CD1c-positive myeloid dendritic cell (primary cell): ENCODE measurements at regions not wholly inside any gene's neighbourhood (a gene's known extent, or its start where the extent isn't known, plus 50 kb on each side); places are given as distances from the start of the nearest gene placed in this dataset.
A peak's percentile ranks its signal among the peaks of the same experiment; 100 is the strongest.
"Not testable (repeated sequence)": the region's sequence is repeated elsewhere in the genome, so short reads cannot be mapped to it uniquely, and the experiment has no call there.

ENCODE experiments used
- DNase-seq: peaks from one replicate; pipeline ENCODE4 v3.0.0-alpha.2; 2016; ENCODE audit errors: extremely low spot score

DNA sequence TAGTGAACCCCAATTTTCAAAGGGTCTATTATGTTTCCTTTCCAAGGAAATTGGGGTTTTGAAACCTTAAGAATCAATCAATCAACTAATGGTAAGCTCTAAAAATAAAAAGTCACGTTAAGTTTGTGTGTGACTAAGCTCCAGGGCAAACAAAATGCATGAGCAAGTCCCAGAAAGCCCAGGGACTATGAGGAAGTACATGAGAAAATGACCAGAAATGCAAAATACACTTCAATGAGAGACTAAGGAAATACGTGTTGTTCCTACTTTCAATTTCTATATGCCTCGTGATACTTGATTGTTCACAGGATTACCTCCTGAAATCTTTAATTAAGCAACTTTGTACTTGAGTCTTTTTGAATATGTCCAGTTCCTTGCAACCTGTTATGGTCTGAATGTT is 684.4 kb upstream of the SYT4 start:
- DNase-seq = peak; percentile 2

- no peak for DNase-seq
Observed at GRCh38 chr18:43964666-43965065, 687.4 kb upstream of the SYT4 start.

GRCh38 chr18:43965691-43966090 is 688.4 kb upstream of the SYT4 start:
- no peak for DNase-seq

DNA sequence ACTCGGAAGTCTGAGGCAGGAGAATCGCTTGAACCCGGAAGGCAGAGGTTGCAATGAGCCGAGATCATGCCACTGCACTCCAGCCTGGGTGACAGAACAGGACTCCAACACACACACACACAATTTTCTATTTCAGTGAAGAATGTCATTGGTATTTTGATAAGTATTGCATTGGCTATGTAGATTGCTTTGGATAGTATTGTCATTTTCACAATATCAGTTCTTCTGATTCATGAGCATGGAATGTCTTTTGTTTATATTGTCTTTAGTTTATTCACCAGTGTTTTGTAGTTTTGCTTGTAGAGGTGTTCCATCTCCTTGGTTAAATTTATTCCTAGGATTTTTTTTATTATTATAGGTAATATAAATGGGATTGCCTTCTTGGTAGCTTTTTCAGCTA is 693.4 kb upstream of the SYT4 start:
- DNase-seq = no peak

DNA sequence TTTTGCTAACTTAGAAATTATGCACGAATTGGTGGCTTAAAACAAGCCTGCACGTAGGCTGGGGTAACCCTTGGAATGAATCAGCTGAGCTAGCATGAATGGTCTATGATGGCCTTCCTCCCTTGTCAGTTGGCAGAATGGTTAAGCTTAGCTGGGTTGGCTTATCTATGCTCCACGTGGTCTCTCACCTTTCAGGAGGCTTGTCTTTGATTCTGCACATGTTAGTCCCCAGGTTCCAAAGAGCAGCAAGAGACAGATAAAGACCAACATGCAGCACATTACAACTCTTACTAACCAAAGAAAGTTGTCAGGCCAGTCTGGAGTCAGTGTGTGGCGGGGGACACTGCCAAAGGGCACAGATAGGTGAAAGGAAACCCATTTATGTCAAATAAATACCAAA is 700.9 kb upstream of the SYT4 start:
- no peak for DNase-seq

- DNase-seq = no peak
Observed at GRCh38 chr18:43982582-43982981, 698.1 kb upstream of the SETBP1 start.

DNA sequence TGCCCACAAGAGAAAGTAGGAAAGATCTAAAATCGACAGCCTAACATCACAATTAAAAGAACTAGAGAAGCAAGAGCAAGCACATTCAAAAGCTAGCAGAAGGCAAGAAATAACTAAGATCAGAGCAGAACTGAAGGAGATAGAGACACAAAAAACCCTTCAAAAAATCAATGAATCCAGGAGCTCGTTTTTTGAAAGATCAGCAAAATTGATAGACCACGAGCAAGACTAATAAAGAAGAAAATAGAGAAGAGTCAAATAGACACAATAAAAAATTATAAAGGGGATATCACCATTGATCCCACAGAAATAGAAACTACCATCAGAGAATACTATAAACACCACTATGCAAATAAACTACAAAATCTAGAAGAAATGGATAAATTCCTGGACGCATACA is 693.6 kb upstream of the SETBP1 start:
- not testable (repeated sequence) for DNase-seq

DNA sequence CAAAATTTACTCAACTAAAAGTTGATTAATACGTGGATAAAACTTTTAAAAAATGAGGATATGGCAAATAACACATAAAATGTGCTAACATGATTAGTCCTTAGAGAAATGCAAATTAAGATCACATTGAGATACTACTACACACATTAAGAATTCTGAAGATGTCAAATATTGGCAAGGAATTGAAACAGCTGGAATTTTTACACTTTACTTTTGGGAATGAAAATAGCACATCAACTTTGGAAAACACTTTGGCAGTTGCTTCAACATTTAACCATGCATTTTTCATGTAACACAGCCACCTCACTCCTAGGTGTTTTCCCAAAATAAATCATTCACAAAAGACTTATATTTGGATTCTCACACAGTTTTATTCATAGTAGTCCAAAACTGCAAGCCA is 687.9 kb upstream of the SETBP1 start:
- no peak for DNase-seq

DNA sequence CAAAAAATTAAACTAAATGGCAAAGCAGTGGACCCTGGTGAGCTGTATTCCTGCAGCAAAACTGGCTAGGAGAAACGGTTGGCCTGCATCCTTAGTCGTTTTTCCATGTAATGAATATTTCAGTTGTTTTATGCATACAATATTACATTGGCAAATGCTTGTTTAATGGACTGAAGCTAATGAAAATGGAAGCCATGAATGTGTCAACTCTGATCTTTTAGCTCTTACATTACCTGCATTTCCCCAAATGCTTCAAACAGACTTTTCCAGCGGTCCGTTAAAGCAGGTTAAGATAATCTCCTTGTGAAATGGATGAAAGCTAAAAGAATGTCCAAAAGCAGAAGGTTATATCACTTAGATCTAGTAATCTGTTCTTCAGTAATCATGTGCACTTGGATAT is 686.3 kb upstream of the SETBP1 start:
- no peak for DNase-seq

DNA sequence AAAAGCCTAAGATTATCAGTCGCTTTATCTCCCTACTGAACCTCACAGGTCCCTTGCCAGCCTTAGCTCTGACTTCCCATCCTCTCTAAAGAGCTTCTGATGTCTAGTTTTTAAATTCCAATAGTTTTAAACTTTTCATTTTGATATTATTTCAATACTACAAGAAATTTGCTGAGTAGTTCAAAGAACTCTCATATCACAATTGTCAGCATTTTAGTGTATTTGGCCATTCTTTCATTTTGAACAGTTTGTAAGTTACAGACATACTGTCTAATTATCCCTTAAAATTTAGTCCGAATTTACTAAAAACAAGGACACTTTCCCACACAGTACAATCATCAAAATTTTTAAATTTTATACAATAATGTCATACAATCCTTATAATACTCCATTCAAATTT is 666.8 kb upstream of the SETBP1 start:
- no peak for DNase-seq

- no peak for DNase-seq
Observed at GRCh38 chr18:44025421-44025820, 655.3 kb upstream of the SETBP1 start.

DNA sequence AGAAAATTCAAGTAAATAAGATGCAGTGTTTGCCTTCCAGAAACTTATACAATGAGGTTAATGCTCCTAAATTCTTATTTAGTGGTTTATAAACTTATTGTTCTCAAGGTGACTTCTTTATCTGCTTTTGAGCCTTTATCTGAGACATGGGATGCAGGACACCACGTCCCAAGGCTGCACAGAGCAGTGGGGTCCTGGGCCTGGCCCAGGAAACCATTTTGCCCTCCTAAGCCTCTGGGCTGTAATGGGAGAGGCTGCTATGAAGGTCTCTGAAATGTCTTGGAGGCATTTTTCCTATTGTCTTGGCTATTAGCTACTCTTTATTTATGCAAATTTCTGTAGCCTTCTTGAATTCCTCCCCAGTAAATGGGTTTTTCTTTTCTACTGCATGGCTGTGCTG is 652.6 kb upstream of the SETBP1 start:
- DNase-seq = no peak

DNA sequence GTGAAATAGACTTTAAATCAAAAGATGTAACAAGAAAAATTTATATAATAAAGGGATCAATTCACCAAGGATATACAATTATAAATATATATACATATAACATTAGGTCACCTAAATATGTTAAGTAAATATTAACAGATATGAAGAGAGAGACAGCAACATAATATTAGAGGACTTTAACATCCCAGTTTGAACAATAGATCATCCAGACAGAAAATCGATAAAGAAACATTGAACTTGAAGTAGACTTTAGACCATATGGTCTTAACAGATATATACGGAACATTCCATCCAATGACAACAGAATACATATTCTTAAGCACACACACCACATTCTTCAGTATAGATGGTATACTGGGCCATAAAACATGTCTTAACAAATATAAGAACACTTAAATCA is 649.6 kb upstream of the SETBP1 start:
- DNase-seq = no peak

- DNase-seq = no peak
Observed at GRCh38 chr18:44033144-44033701, 647.5 kb upstream of the SETBP1 start.

DNA sequence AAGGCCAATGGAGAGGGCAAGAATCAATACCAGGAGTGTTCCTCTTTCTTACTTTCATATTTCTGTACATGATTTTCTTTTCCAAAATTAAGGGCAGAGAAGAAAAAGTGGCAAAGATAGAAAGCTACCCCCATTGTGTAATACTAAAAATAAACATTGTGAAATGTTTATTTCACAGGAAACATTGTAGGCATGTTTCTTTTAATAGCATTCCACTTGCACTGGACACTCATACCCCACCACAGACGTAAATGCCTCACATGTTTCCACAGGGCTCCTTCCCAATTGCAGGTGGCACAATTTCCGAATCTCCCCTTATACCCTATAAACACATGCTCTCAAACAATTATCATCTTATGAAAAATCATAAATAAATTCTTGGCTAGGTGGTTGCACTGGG is 645.1 kb upstream of the SETBP1 start:
- no peak for DNase-seq

DNA sequence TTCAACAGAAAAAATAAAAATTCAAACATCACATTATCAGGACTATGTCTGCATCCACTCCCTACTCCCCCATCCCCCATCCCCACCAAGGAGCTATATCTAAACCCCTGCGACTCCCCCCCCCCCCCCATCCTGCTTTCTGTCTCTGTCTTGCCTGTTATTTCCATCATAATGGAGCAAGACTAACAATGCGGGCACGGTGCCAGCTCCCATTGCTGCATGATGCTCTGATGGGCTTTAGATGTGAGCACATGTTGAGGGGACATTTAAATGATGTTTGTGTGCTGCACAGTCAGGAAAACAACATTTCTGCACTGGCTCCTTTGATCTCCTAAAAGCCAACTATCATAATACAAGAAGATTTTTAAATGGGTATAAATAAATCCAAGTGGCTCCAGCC is 644.2 kb upstream of the SETBP1 start:
- DNase-seq = no peak

DNA sequence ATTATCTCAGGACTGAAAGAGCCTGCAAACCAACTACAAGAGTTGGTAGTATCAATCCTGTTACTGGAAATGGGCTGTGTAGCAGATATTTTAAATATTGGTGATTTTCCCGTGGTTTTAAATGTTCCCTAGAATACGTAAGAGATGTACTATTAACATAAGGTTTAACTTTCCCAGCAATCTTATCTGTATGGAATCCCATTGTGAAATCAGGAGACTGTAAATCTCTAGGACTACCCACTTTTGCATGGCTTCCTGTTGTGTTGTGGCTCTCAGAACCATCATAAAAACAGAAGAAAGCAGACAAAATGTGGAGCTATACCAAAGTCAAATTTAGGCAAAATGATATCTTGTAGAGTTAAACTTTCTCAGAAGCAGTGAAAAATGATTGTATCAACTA is 641.5 kb upstream of the SETBP1 start:
- DNase-seq = no peak

GRCh38 chr18:44039826-44040225 is 640.9 kb upstream of the SETBP1 start:
- DNase-seq = no peak

DNA sequence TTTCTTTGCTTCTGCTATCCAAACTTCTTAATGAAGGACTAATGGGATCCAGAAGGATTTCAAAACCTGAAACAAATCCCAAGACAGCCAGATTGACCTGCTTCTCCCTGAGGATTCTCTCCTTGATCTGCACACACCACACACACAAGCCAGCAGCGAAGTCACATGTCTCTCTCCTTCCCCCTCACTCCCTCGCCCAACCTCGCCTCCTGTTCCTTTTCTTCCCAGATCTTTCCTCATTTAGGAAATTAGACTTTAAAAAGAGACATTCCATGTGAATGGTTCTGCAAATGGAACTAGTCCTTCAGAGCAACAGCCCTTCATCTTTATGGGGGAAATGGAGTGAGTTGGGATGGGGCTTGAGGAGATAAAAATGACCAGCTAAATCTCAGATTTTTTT is 639.1 kb upstream of the SETBP1 start:
- no peak for DNase-seq

DNA sequence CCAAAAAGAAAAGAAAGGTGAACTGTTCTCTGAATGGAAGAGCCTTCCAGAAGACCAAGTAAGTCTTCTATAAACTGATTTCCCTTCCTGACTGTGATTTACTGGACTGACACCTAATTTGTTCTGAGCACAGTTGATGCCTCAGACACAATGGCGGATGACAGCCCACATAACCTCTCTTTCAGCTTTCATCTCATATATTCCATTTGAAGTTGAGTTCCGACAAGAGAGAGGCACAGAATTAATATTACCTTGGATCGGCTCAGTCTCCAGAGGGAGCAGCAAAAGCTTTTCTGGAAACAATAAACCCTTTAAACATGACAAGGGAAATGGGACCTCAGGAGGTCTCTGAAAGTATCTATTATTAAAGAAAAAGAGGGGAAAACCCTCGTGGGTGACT is 638.7 kb upstream of the SETBP1 start:
- no peak for DNase-seq

- no peak for DNase-seq
Observed at GRCh38 chr18:44046376-44046975, 634.2 kb upstream of the SETBP1 start.

- DNase-seq = no peak
Observed at GRCh38 chr18:44047585-44047984, 633.1 kb upstream of the SETBP1 start.

DNA sequence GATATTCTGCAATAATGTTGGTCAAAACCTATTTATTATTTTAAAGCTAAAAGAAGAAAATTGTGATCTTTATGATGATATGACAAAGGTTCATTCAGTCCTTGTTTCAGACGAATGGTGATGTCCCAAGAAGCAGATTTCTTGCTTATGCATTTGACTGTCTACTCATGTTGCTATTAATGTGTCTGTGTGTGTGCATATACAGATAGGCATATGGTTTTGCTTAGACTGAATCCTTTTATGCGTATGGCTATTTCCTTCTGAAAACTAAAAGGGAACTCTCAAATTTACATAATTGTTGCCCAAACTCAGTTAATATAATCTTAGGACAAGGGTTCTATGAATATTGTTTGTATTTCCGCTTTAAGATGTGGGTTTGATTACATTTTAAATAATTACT is 632.3 kb upstream of the SETBP1 start:
- no peak for DNase-seq

DNA sequence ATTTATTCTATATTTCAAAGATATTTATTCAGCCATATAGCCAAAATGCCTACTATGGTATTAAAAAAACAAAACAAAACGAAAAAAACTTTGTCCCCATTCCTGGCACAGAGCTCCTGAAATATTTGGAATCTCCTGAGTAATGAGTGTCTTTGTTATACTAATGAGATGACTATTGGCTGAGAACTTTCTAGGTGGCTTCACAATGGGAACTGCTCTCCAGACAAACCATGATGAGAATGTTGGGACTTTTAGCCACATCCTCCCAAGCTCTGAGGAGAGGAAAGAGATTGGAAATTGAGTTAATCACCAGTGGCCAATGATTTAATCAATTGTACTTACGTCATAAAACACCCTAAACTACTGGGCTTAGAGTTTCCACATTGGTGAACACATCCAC is 631.8 kb upstream of the SETBP1 start:
- no peak for DNase-seq
